ENCODE measurements at regions not wholly inside any gene's neighbourhood (a gene's known extent, or its start where the extent isn't known, plus 50 kb on each side); places are given as distances from the start of the nearest gene placed in this dataset.
"Not testable (repeated sequence)": the region's sequence is repeated elsewhere in the genome, so short reads cannot be mapped to it uniquely, and the experiment has no call there.

GRCh38 chr1:192862271-192862670, 53.4 kb downstream of the RGS2 start:
- DNase-seq (ENCODE audit: low spot score in 2 of 2) (no peak), FAIRE-seq (no peak)

- FAIRE-seq (no peak), DNase-seq (ENCODE audit: low spot score in 2 of 2) (no peak)
Measured at GRCh38 chr1:192866241-192866868, 57.5 kb downstream of the RGS2 start.

GRCh38 chr1:192867180-192867579, 58.3 kb downstream of the RGS2 start:
- FAIRE-seq (no peak), DNase-seq (ENCODE audit: low spot score in 2 of 2) (no peak)

GRCh38 chr1:192869308-192869940, 60.6 kb downstream of the RGS2 start:
- FAIRE-seq, result no peak
- no peak for DNase-seq (ENCODE audit: low spot score in 2 of 2)

GRCh38 chr1:192872010-192872409, 63.2 kb downstream of the RGS2 start:
- DNase-seq (ENCODE audit: low spot score in 2 of 2), result no peak
- no peak for FAIRE-seq

- no peak for DNase-seq (ENCODE audit: low spot score in 2 of 2)
- no peak for FAIRE-seq
Measured at GRCh38 chr1:192873836-192874235, 65.0 kb downstream of the RGS2 start.

- DNase-seq (ENCODE audit: low spot score in 2 of 2) (no peak), FAIRE-seq (no peak)
Measured at GRCh38 chr1:192876633-192877032, 67.8 kb downstream of the RGS2 start.

GRCh38 chr1:192877283-192877886, 68.5 kb downstream of the RGS2 start:
- no peak for DNase-seq (ENCODE audit: low spot score in 2 of 2)
- no peak for FAIRE-seq

- DNase-seq (ENCODE audit: low spot score in 2 of 2) (no peak), FAIRE-seq (no peak)
Measured at GRCh38 chr1:192878249-192878648, 69.4 kb downstream of the RGS2 start.

- FAIRE-seq (no peak), DNase-seq (ENCODE audit: low spot score in 2 of 2) (no peak)
Measured at GRCh38 chr1:192879406-192879805, 70.6 kb downstream of the RGS2 start.

GRCh38 chr1:192880231-192880630, 71.4 kb downstream of the RGS2 start:
- DNase-seq (ENCODE audit: low spot score in 2 of 2) (no peak), FAIRE-seq (no peak)

- no peak for DNase-seq (ENCODE audit: low spot score in 2 of 2)
- no peak for FAIRE-seq
Measured at GRCh38 chr1:192884241-192884640, 75.4 kb downstream of the RGS2 start.

GRCh38 chr1:192885387-192885786, 76.5 kb downstream of the RGS2 start:
- not testable (repeated sequence) for DNase-seq (ENCODE audit: low spot score in 2 of 2); FAIRE-seq

- FAIRE-seq (no peak), DNase-seq (ENCODE audit: low spot score in 2 of 2) (no peak)
Measured at GRCh38 chr1:192887426-192887825, 78.6 kb downstream of the RGS2 start.

- DNase-seq (ENCODE audit: low spot score in 2 of 2) (no peak), FAIRE-seq (no peak)
Measured at GRCh38 chr1:192888574-192888973, 79.7 kb downstream of the RGS2 start.

GRCh38 chr1:192889082-192889481, 80.2 kb downstream of the RGS2 start:
- FAIRE-seq (no peak), DNase-seq (ENCODE audit: low spot score in 2 of 2) (no peak)

- FAIRE-seq (no peak), DNase-seq (ENCODE audit: low spot score in 2 of 2) (no peak)
Measured at GRCh38 chr1:192890134-192890533, 81.3 kb downstream of the RGS2 start.

- DNase-seq (ENCODE audit: low spot score in 2 of 2), result no peak
- no peak for FAIRE-seq
Measured at GRCh38 chr1:192892934-192893333, 84.1 kb downstream of the RGS2 start.

- not testable (repeated sequence) for DNase-seq (ENCODE audit: low spot score in 2 of 2); FAIRE-seq
Measured at GRCh38 chr1:192895487-192895886, 86.6 kb downstream of the RGS2 start.

- no peak for FAIRE-seq
- DNase-seq (ENCODE audit: low spot score in 2 of 2), result no peak
Measured at GRCh38 chr1:192896376-192896775, 87.5 kb downstream of the RGS2 start.

GRCh38 chr1:192901500-192901899, 92.7 kb downstream of the RGS2 start:
- FAIRE-seq, result no peak

GRCh38 chr1:192903142-192903541, 94.3 kb downstream of the RGS2 start:
- no peak for FAIRE-seq

More at GRCh38 chr1:192901500-192901899, 92.7 kb downstream of the RGS2 start:
- no peak for DNase-seq (ENCODE audit: low spot score in 2 of 2)

More at GRCh38 chr1:192903142-192903541, 94.3 kb downstream of the RGS2 start:
- no peak for DNase-seq (ENCODE audit: low spot score in 2 of 2)

Measured in frontal cortex (tissue), 3 donors.